Stimulated activated effector memory CD8-positive, alpha-beta T cell treated with anti-CD3 and anti-CD28 coated beads, Interleukin-12 subunit alpha, Interleukin-12 subunit beta, amount 100 ng/mL, for 72 hours (primary cell): ENCODE measurements at regions not wholly inside any gene's neighbourhood (a gene's known extent, or its start where the extent isn't known, plus 50 kb on each side); places are given as distances from the start of the nearest gene placed in this dataset.

Source experiments
- ATAC-seq: fragments of 150-1000 bp; cut with Tn5 transposase; 2 replicates; pipeline ENCODE4 v1.10.0; 2021
- DNase-seq, 2 donors: peaks; one replicate each; pipeline ENCODE4 v3.0.0; 2021 to 2022; ENCODE audit warnings: low spot score in 2 of 2
- H3K27ac Mint-ChIP-seq: one replicate; pipeline ENCODE4 v1.8.0; 2022; ENCODE audit warnings: mild to moderate bottlenecking, mixed read lengths
- H3K36me3 Mint-ChIP-seq: one replicate; pipeline ENCODE4 v1.8.0; 2022; ENCODE audit warnings: mild to moderate bottlenecking, mixed read lengths
- H3K4me1 Mint-ChIP-seq: one replicate; pipeline ENCODE4 v1.8.0; 2022; ENCODE audit warnings: mixed read lengths
- H3K4me3 Mint-ChIP-seq: one replicate; pipeline ENCODE4 v1.8.0; 2022; ENCODE audit warnings: mild to moderate bottlenecking, mixed read lengths
- H3K9me3 Mint-ChIP-seq: one replicate; pipeline ENCODE4 v1.8.0; 2022; ENCODE audit warnings: mixed read lengths

- no peak for DNase-seq
- H3K27ac Mint-ChIP-seq, result no peak overlapping the region
- no peaks in the 10 kb centered on the region for H3K4me1 Mint-ChIP-seq
- H3K36me3 Mint-ChIP-seq, result no peaks in the 10 kb centered on the region
- no peak for ATAC-seq
- H3K9me3 Mint-ChIP-seq, result peaks cover 6% of the 10 kb centered on the region
- H3K4me3 Mint-ChIP-seq, result no peak overlapping the region
These were observed 523.7 kb downstream of the TAFA4 start for GRCh38 chr3:68408626-68409025.

GRCh38 chr3:68403741-68404140 is 528.6 kb downstream of the TAFA4 start:
- Mint-ChIP-seq H3K4me1 (no peaks in the 10 kb centered on the region), H3K36me3 (no peaks in the 10 kb centered on the region), H3K9me3 (peaks cover 11% of the 10 kb centered on the region), H3K27ac (no peak overlapping the region), H3K4me3 (no peak overlapping the region)
- DNase-seq (no peak), ATAC-seq (no peak)

GRCh38 chr3:68402235-68402918 is 530.0 kb downstream of the TAFA4 start:
- Mint-ChIP-seq H3K9me3 (peaks cover 7% of the 10 kb centered on the region), H3K27ac (no peak overlapping the region), H3K4me3 (no peak overlapping the region), H3K36me3 (no peaks in the 10 kb centered on the region), H3K4me1 (no peaks in the 10 kb centered on the region)
- ATAC-seq (no peak), DNase-seq (no peak)

- H3K27ac Mint-ChIP-seq, result no peak overlapping the region
- H3K36me3 Mint-ChIP-seq, result no peaks in the 10 kb centered on the region
- ATAC-seq (no peak), DNase-seq (no peak)
- no peak overlapping the region for H3K4me3 Mint-ChIP-seq
- H3K9me3 Mint-ChIP-seq, result peaks cover 25% of the 10 kb centered on the region
- H3K4me1 Mint-ChIP-seq, result no peaks in the 10 kb centered on the region
These were observed 553.7 kb downstream of the TAFA4 start for GRCh38 chr3:68378631-68379030.

- H3K9me3 Mint-ChIP-seq, result peaks cover 20% of the 10 kb centered on the region
- H3K27ac Mint-ChIP-seq, result no peak overlapping the region
- H3K36me3 Mint-ChIP-seq, result no peaks in the 10 kb centered on the region
- ATAC-seq (no peak), DNase-seq (no peak)
- no peak overlapping the region for H3K4me3 Mint-ChIP-seq
- H3K4me1 Mint-ChIP-seq, result no peaks in the 10 kb centered on the region
These were observed 558.6 kb downstream of the TAFA4 start for GRCh38 chr3:68373727-68374126.

- ATAC-seq (no peak), DNase-seq (no peak)
- no peaks in the 10 kb centered on the region for H3K36me3 Mint-ChIP-seq
- H3K4me3 Mint-ChIP-seq, result no peak overlapping the region
- H3K27ac Mint-ChIP-seq, result no peak overlapping the region
- H3K9me3 Mint-ChIP-seq, result peaks cover 2% of the 10 kb centered on the region
- H3K4me1 Mint-ChIP-seq, result no peaks in the 10 kb centered on the region
These were observed 568.6 kb downstream of the TAFA4 start for GRCh38 chr3:68363796-68364195.

GRCh38 chr3:68360492-68360891 is 571.9 kb downstream of the TAFA4 start:
- H3K9me3 Mint-ChIP-seq, result peaks cover 5% of the 10 kb centered on the region
- no peak overlapping the region for H3K4me3 Mint-ChIP-seq
- no peaks in the 10 kb centered on the region for H3K4me1 Mint-ChIP-seq
- no peak overlapping the region for H3K27ac Mint-ChIP-seq
- H3K36me3 Mint-ChIP-seq, result no peaks in the 10 kb centered on the region
- DNase-seq (no peak), ATAC-seq (no peak)

- ATAC-seq, result no peak
- H3K4me1 Mint-ChIP-seq, result no peaks in the 10 kb centered on the region
- no peak overlapping the region for H3K4me3 Mint-ChIP-seq
- H3K36me3 Mint-ChIP-seq, result no peaks in the 10 kb centered on the region
- DNase-seq, result no peak
- peaks cover 3% of the 10 kb centered on the region for H3K9me3 Mint-ChIP-seq
- H3K27ac Mint-ChIP-seq, result no peak overlapping the region
These were observed 586.6 kb downstream of the TAFA4 start for GRCh38 chr3:68345781-68346180.

- peaks cover 3% of the 10 kb centered on the region for H3K9me3 Mint-ChIP-seq
- H3K36me3 Mint-ChIP-seq, result no peaks in the 10 kb centered on the region
- ATAC-seq (no peak), DNase-seq (no peak)
- H3K4me3 Mint-ChIP-seq, result no peak overlapping the region
- H3K4me1 Mint-ChIP-seq, result no peaks in the 10 kb centered on the region
- no peak overlapping the region for H3K27ac Mint-ChIP-seq
These were observed 589.9 kb downstream of the TAFA4 start for GRCh38 chr3:68342426-68342825.

- DNase-seq, result no peak
- H3K4me3 Mint-ChIP-seq, result no peak overlapping the region
- ATAC-seq, result no peak
- no peak overlapping the region for H3K27ac Mint-ChIP-seq
- H3K9me3 Mint-ChIP-seq, result no peaks in the 10 kb centered on the region
- H3K4me1 Mint-ChIP-seq, result no peaks in the 10 kb centered on the region
- no peaks in the 10 kb centered on the region for H3K36me3 Mint-ChIP-seq
These were observed 596.3 kb downstream of the TAFA4 start for GRCh38 chr3:68336042-68336441.

- no peak overlapping the region for H3K27ac Mint-ChIP-seq
- no peaks in the 10 kb centered on the region for H3K4me1 Mint-ChIP-seq
- no peak for ATAC-seq
- no peak for DNase-seq
- no peaks in the 10 kb centered on the region for H3K36me3 Mint-ChIP-seq
- H3K9me3 Mint-ChIP-seq, result no peaks in the 10 kb centered on the region
- no peak overlapping the region for H3K4me3 Mint-ChIP-seq
These were observed 597.9 kb downstream of the TAFA4 start for GRCh38 chr3:68334367-68334986.

- Mint-ChIP-seq H3K4me3 (no peak overlapping the region), H3K36me3 (no peaks in the 10 kb centered on the region)
These were observed 604.3 kb downstream of the TAFA4 start for GRCh38 chr3:68328049-68328448.

GRCh38 chr3:68315964-68316363 is 616.4 kb downstream of the TAFA4 start:
- DNase-seq (no peak), ATAC-seq (no peak)
- no peaks in the 10 kb centered on the region for H3K36me3 Mint-ChIP-seq
- H3K27ac Mint-ChIP-seq, result no peak overlapping the region
- no peaks in the 10 kb centered on the region for H3K4me1 Mint-ChIP-seq
- H3K9me3 Mint-ChIP-seq, result peaks cover 5% of the 10 kb centered on the region
- H3K4me3 Mint-ChIP-seq, result no peak overlapping the region

More at GRCh38 chr3:68328049-68328448, 604.3 kb downstream of the TAFA4 start:
- Mint-ChIP-seq H3K4me1 (no peaks in the 10 kb centered on the region), H3K27ac (no peak overlapping the region), H3K9me3 (no peaks in the 10 kb centered on the region)
- DNase-seq (no peak), ATAC-seq (no peak)

GRCh38 chr3:68315546-68315945 is 616.8 kb downstream of the TAFA4 start:
- H3K36me3 Mint-ChIP-seq, result no peaks in the 10 kb centered on the region
- H3K4me1 Mint-ChIP-seq, result no peaks in the 10 kb centered on the region
- H3K4me3 Mint-ChIP-seq, result no peak overlapping the region
- DNase-seq (no peak), ATAC-seq (no peak)
- H3K9me3 Mint-ChIP-seq, result peaks cover 5% of the 10 kb centered on the region
- H3K27ac Mint-ChIP-seq, result no peak overlapping the region

GRCh38 chr3:68306571-68306970 is 625.8 kb downstream of the TAFA4 start:
- no peaks in the 10 kb centered on the region for H3K4me1 Mint-ChIP-seq
- no peak overlapping the region for H3K27ac Mint-ChIP-seq
- no peaks in the 10 kb centered on the region for H3K36me3 Mint-ChIP-seq
- peaks cover 5% of the 10 kb centered on the region for H3K9me3 Mint-ChIP-seq
- no peak for ATAC-seq
- no peak overlapping the region for H3K4me3 Mint-ChIP-seq
- DNase-seq, result no peak

- H3K9me3 Mint-ChIP-seq, result peaks cover 5% of the 10 kb centered on the region
- no peaks in the 10 kb centered on the region for H3K4me1 Mint-ChIP-seq
- DNase-seq (no peak), ATAC-seq (no peak)
- no peaks in the 10 kb centered on the region for H3K36me3 Mint-ChIP-seq
- H3K27ac Mint-ChIP-seq, result no peak overlapping the region
- H3K4me3 Mint-ChIP-seq, result no peak overlapping the region
These were observed 636.9 kb downstream of the TAFA4 start for GRCh38 chr3:68295457-68295856.
